ENCODE measurements at regions not wholly inside any gene's neighbourhood (a gene's known extent, or its start where the extent isn't known, plus 50 kb on each side); places are given as distances from the start of the nearest gene placed in this dataset.
A peak's percentile ranks its signal among the peaks of the same experiment; 100 is the strongest.

DNA sequence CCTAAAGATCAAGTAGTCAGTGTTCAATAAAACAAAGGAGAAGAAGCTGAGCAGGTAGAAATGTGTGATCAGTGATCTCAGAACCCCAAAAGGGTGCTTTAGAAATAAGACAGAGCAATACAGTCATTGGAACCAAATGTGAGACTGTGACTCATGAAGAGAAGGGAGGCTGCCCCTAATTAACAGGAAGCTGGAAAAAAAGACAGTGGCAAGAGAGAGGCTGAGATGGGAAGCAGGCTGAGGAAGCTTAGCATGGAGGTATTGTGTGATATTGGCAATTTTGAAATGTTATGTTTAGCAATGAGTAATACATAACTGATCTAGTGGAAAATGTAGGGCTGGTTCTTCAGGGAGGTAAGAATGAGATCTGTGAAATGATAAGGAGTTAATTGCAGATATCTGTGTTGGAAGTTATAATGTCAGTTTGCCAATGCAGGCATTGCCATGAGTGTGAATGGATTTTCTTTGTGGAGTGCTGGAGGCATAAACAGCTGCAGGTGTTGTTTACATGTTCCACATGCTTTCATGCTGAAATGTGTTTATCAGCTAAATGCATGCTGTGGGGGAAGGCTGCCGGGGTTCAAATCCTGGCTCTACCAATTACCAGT, 90.6 kb upstream of the CACNA1E start:
- Mint-ChIP-seq H3K4me1 (no peaks in the 10 kb centered on the region), H3K36me3 (no peaks in the 10 kb centered on the region)
- TF ChIP-seq CTCF (IDR thresholded peaks at IDR 0.05), result no peak

DNA sequence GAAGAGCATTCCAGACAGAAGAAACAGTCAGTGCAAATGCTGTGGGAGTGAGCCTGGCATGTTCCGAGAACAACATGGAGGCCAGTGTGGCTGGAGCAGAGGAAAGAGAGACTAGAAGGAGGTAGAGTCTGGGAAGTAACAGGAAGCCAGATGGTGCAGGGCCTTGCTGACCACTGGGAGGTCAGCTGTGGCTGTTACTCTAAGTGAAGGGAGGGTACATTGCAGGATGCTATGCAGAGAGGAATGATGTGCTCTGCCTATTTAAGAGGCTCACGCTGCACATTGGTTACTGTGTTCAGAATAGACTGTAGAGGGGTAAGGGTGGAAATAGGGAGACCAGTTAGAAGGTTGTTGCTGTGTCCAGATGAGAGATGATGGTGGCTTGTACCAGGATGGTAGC, 88.6 kb upstream of the CACNA1E start:
- TF ChIP-seq CTCF (IDR thresholded peaks at IDR 0.05), result no peak
- H3K4me1 Mint-ChIP-seq, result no peaks in the 10 kb centered on the region
- intact Hi-C loops (cut with micrococcal nuclease), result no loop called here
- Histone ChIP-seq H3K36me3 (replicated peaks in 1 of 2; ENCODE audit: control insufficient read depth in 1 of 2, insufficient read depth in 2 of 2, low read length in 2 of 2) (no peaks in the 10 kb centered on the region), H3K79me2 (ENCODE audit: insufficient read depth, low read length) (no peaks in the 10 kb centered on the region), H3K9ac (ENCODE audit: insufficient read depth, low read length, poor library complexity, severe bottlenecking) (no peak overlapping the region), H3K9me3 (replicated peaks in 1 of 2; ENCODE audit: control insufficient read depth in 1 of 2, insufficient read depth in 1 of 2, low read length in 2 of 2) (no peaks in the 10 kb centered on the region), H3K4me1 (ENCODE audit: control insufficient read depth in 1 of 2, insufficient read depth in 2 of 2, low read length in 2 of 2) (no peaks in the 10 kb centered on the region), H3K4me2 (replicated peaks; ENCODE audit: extremely low read depth, low read length, poor library complexity, severe bottlenecking) (no peak overlapping the region), H3K4me3 (replicated peaks in 1 of 3; ENCODE audit: low read depth in 2 of 3, low read length in 3 of 3) (no peak overlapping the region), H2AFZ (ENCODE audit: insufficient read depth, low read depth, low read length, poor library complexity, severe bottlenecking) (no peak overlapping the region), H4K20me1 (ENCODE audit: insufficient read depth, low read length) (no peaks in the 10 kb centered on the region), H3K27ac (ENCODE audit: low read depth in 1 of 2, low read length in 2 of 2) (no peak overlapping the region), H3K27me3 (ENCODE audit: control insufficient read depth in 2 of 2, insufficient read depth in 2 of 2, low read length in 2 of 2) (no peaks in the 10 kb centered on the region)
- H3K4me3 Mint-ChIP-seq, result no peak overlapping the region
- H3K9me3 Mint-ChIP-seq, result no peaks in the 10 kb centered on the region
- DNase-seq, result no peak
- peaks cover 3 to 13% (median 11%) of the 10 kb centered on the region in 3 donors for H3K27me3 Mint-ChIP-seq (ENCODE audit: low read depth in 3 of 3)
- H3K36me3 Mint-ChIP-seq, result no peaks in the 10 kb centered on the region
- H3K27ac Mint-ChIP-seq, result no peak overlapping the region
- 87% methylated on average over 2 of the region's 2 CpGs for WGBS (ENCODE audit: insufficient coverage)

More for the DNA sequence above, 90.6 kb upstream of the CACNA1E start:
- no CpG with 5 or more reads among the region's 1 CpG for WGBS (ENCODE audit: insufficient coverage)
- H3K79me2 ChIP-seq (ENCODE audit: insufficient read depth, low read length), result no peaks in the 10 kb centered on the region
- no peak overlapping the region for H3K9ac ChIP-seq (ENCODE audit: insufficient read depth, low read length, poor library complexity, severe bottlenecking)
- Mint-ChIP-seq H3K27me3 (ENCODE audit: low read depth in 3 of 3) (peaks cover 4 to 17% (median 10%) of the 10 kb centered on the region in 3 donors), H3K27ac (peak overlapping the region in 1 of 7 donors; percentile 31), H3K9me3 (peaks cover 0 to 3% (median 0%) of the 10 kb centered on the region in 7 donors), H3K4me3 (no peak overlapping the region)
- no peak overlapping the region for H2AFZ ChIP-seq (ENCODE audit: insufficient read depth, low read depth, low read length, poor library complexity, severe bottlenecking)
- no peaks in the 10 kb centered on the region for H4K20me1 ChIP-seq (ENCODE audit: insufficient read depth, low read length)
- intact Hi-C loops (cut with micrococcal nuclease), result no loop called here
- no peak overlapping the region for H3K27ac ChIP-seq (ENCODE audit: low read depth in 1 of 2, low read length in 2 of 2)
- no peaks in the 10 kb centered on the region for H3K9me3 ChIP-seq (replicated peaks in 1 of 2; ENCODE audit: control insufficient read depth in 1 of 2, insufficient read depth in 1 of 2, low read length in 2 of 2)
- H3K27me3 ChIP-seq (ENCODE audit: control insufficient read depth in 2 of 2, insufficient read depth in 2 of 2, low read length in 2 of 2), result no peaks in the 10 kb centered on the region
- no peak overlapping the region for H3K4me2 ChIP-seq (replicated peaks; ENCODE audit: extremely low read depth, low read length, poor library complexity, severe bottlenecking)
- H3K4me1 ChIP-seq (ENCODE audit: control insufficient read depth in 1 of 2, insufficient read depth in 2 of 2, low read length in 2 of 2), result no peaks in the 10 kb centered on the region
- no peak overlapping the region for H3K4me3 ChIP-seq (replicated peaks in 1 of 3; ENCODE audit: low read depth in 2 of 3, low read length in 3 of 3)
- no peak for DNase-seq
- no peaks in the 10 kb centered on the region for H3K36me3 ChIP-seq (replicated peaks in 1 of 2; ENCODE audit: control insufficient read depth in 1 of 2, insufficient read depth in 2 of 2, low read length in 2 of 2)

Data from CD14-positive monocyte (primary cell).